ENCODE measurements at regions not wholly inside any gene's neighbourhood (a gene's known extent, or its start where the extent isn't known, plus 50 kb on each side); places are given as distances from the start of the nearest gene placed in this dataset.

GRCh38 chr11:114811971-114812370 lies 133.6 kb downstream of the NXPE2 start:
- no peak for TF ChIP-seq CTCF (IDR thresholded peaks at IDR 0.05)
- no peak for TF ChIP-seq POLR2A (IDR thresholded peaks at IDR 0.05)

Data from Peyer's patch (tissue), 4 donors.